Uterus (tissue), 2 donors: ENCODE measurements at regions not wholly inside any gene's neighbourhood (a gene's known extent, or its start where the extent isn't known, plus 50 kb on each side); places are given as distances from the start of the nearest gene placed in this dataset.

ENCODE experiments used
- CTCF ChIP-seq, 4 experiments: fragments of 200-600 bp in 2 of 4; fragments of 450-650 bp in 2 of 4; sonication (generic) in 2 of 4; IDR thresholded peaks; one replicate each; pipeline ENCODE4 v1.5.1; 2016 to 2019; ENCODE audit warnings: antibody characterized with exemption in 4 of 4, mild to moderate bottlenecking in 2 of 4, moderate library complexity in 1 of 4
- POLR2A ChIP-seq, 2 donors: fragments of 450-650 bp; IDR thresholded peaks; one replicate each; pipeline ENCODE4 v1.6.1; 2016; ENCODE audit warnings: antibody characterized with exemption in 2 of 2, mild to moderate bottlenecking in 1 of 2, moderate library complexity in 1 of 2

- TF ChIP-seq CTCF (IDR thresholded peaks at IDR 0.05) (no peak), POLR2A (IDR thresholded peaks at IDR 0.05) (no peak)
Measured at GRCh38 chr2:64245631-64246030, 101.4 kb upstream of the PELI1 start.
